ENCODE measurements at regions not wholly inside any gene's neighbourhood (a gene's known extent, or its start where the extent isn't known, plus 50 kb on each side); places are given as distances from the start of the nearest gene placed in this dataset.
"Not testable (repeated sequence)": the region's sequence is repeated elsewhere in the genome, so short reads cannot be mapped to it uniquely, and the experiment has no call there.

- not testable (repeated sequence) for TF ChIP-seq TCF7L2 (IDR thresholded peaks at IDR 0.05; ENCODE audit: borderline replicate concordance, extremely low read depth, insufficient read depth, insufficient read length); POLR2AphosphoS5 (IDR thresholded peaks at IDR 0.05; ENCODE audit: low read depth, low read length); ELF1 (IDR thresholded peaks at IDR 0.05; ENCODE audit: borderline replicate concordance, low read depth); EZH2 (IDR thresholded peaks at IDR 0.05); SP1 (IDR thresholded peaks at IDR 0.05; ENCODE audit: low read depth); REST (IDR thresholded peaks at IDR 0.05; ENCODE audit: low read depth)
- TF ChIP-seq, protein P1, sequence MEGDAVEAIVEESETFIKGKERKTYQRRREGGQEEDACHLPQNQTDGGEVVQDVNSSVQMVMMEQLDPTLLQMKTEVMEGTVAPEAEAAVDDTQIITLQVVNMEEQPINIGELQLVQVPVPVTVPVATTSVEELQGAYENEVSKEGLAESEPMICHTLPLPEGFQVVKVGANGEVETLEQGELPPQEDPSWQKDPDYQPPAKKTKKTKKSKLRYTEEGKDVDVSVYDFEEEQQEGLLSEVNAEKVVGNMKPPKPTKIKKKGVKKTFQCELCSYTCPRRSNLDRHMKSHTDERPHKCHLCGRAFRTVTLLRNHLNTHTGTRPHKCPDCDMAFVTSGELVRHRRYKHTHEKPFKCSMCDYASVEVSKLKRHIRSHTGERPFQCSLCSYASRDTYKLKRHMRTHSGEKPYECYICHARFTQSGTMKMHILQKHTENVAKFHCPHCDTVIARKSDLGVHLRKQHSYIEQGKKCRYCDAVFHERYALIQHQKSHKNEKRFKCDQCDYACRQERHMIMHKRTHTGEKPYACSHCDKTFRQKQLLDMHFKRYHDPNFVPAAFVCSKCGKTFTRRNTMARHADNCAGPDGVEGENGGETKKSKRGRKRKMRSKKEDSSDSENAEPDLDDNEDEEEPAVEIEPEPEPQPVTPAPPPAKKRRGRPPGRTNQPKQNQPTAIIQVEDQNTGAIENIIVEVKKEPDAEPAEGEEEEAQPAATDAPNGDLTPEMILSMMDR (IDR thresholded peaks at IDR 0.05 in 2 of 3, conservative IDR thresholded peaks at IDR 0.05 in 1 of 3; ENCODE audit: borderline replicate concordance in 1 of 3, insufficient read depth in 1 of 3, low read depth in 2 of 3, low read length in 2 of 3) = not testable (repeated sequence)
- TF ChIP-seq, protein P2, sequence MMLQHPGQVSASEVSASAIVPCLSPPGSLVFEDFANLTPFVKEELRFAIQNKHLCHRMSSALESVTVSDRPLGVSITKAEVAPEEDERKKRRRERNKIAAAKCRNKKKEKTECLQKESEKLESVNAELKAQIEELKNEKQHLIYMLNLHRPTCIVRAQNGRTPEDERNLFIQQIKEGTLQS (IDR thresholded peaks at IDR 0.05) = not testable (repeated sequence)
- TF ChIP-seq, protein P3, sequence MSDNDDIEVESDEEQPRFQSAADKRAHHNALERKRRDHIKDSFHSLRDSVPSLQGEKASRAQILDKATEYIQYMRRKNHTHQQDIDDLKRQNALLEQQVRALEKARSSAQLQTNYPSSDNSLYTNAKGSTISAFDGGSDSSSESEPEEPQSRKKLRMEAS (IDR thresholded peaks at IDR 0.05) = not testable (repeated sequence)
Measured at GRCh38 chr9:67196135-67196534, 203.8 kb upstream of the SPATA31A3 start.

Data from HCT116 (cell line).